HG03025 (cell line): ENCODE measurements at regions not wholly inside any gene's neighbourhood (a gene's known extent, or its start where the extent isn't known, plus 50 kb on each side); places are given as distances from the start of the nearest gene placed in this dataset.

Experiments
- ATAC-seq: cut with Tn5 transposase; IDR thresholded peaks from one replicate; pipeline ENCODE4 v1.9.1; 2021; ENCODE audit warnings: mild to moderate bottlenecking, moderate library complexity; ENCODE audit not compliant: unreplicated experiment, low FRiP score

GRCh38 chr5:167894631-167895472, 396.6 kb upstream of the WWC1 start:
- ATAC-seq, result no peak

- no peak for ATAC-seq
These were observed 395.4 kb upstream of the WWC1 start for GRCh38 chr5:167895899-167896659.

- no peak for ATAC-seq
These were observed 394.6 kb upstream of the WWC1 start for GRCh38 chr5:167896814-167897213.

- no peak for ATAC-seq
These were observed 394.1 kb upstream of the WWC1 start for GRCh38 chr5:167897371-167897770.

- no peak for ATAC-seq
These were observed 392.9 kb upstream of the WWC1 start for GRCh38 chr5:167898361-167899042.

- no peak for ATAC-seq
These were observed 391.9 kb upstream of the WWC1 start for GRCh38 chr5:167899490-167900070.

- ATAC-seq, result no peak
These were observed 391.0 kb upstream of the WWC1 start for GRCh38 chr5:167900340-167900935.

GRCh38 chr5:167902298-167902697, 389.1 kb upstream of the WWC1 start:
- no peak for ATAC-seq

GRCh38 chr5:167903243-167903642, 388.2 kb upstream of the WWC1 start:
- ATAC-seq, result no peak

GRCh38 chr5:167903659-167904058, 387.8 kb upstream of the WWC1 start:
- no peak for ATAC-seq

- ATAC-seq, result no peak
These were observed 385.3 kb upstream of the WWC1 start for GRCh38 chr5:167905919-167906853.

- no peak for ATAC-seq
These were observed 382.8 kb upstream of the WWC1 start for GRCh38 chr5:167908606-167909005.

GRCh38 chr5:167912941-167913665, 378.3 kb upstream of the WWC1 start:
- ATAC-seq, result no peak

- no peak for ATAC-seq
These were observed 376.2 kb upstream of the WWC1 start for GRCh38 chr5:167915237-167915636.

GRCh38 chr5:167916261-167916691, 375.2 kb upstream of the WWC1 start:
- no peak for ATAC-seq

GRCh38 chr5:167916706-167917105, 374.7 kb upstream of the WWC1 start:
- ATAC-seq, result no peak

GRCh38 chr5:167918184-167918812, 373.1 kb upstream of the WWC1 start:
- no peak for ATAC-seq

GRCh38 chr5:167918813-167919483, 372.5 kb upstream of the WWC1 start:
- ATAC-seq, result no peak
